Keratinocyte (primary cell): ENCODE measurements at regions not wholly inside any gene's neighbourhood (a gene's known extent, or its start where the extent isn't known, plus 50 kb on each side); places are given as distances from the start of the nearest gene placed in this dataset.

ENCODE experiments used
- DNase-seq: peaks from one replicate; pipeline ENCODE4 v3.0.0-alpha.2; 2011; ENCODE audit warnings: low read depth, missing footprints, low spot score
- FAIRE-seq: peaks from 2 replicates; lab custom pipeline; 2011; peaks lifted over from hg19 to GRCh38; lab: Jason Lieb, UNC
- H2AFZ ChIP-seq: 2 replicates; pipeline ENCODE4 v1.6.0; 2012; ENCODE audit warnings: low read length, control low read depth, inconsistent platforms; ENCODE audit not compliant: control insufficient read depth
- H3K27ac ChIP-seq: 2 replicates; pipeline ENCODE4 v1.5.1; 2011; ENCODE audit warnings: low read length; ENCODE audit not compliant: control insufficient read depth, insufficient read depth
- H3K27me3 ChIP-seq: 3 replicates; pipeline ENCODE4 v1.6.0; 2011; ENCODE audit warnings: low read length; ENCODE audit not compliant: control insufficient read depth, insufficient read depth; ENCODE audit errors: extremely low read depth
- H3K36me3 ChIP-seq, 2 experiments: 2 replicates in 1 of 2; 3 replicates in 1 of 2; pipeline ENCODE4 v1.5.1; 2011; ENCODE audit warnings: low read length in 2 of 2, mild to moderate bottlenecking in 1 of 2; ENCODE audit not compliant: control insufficient read depth in 2 of 2, insufficient read depth in 2 of 2; ENCODE audit errors: extremely low read depth in 1 of 2
- H3K4me1 ChIP-seq: 3 replicates; pipeline ENCODE4 v1.5.1; 2011; ENCODE audit warnings: low read length; ENCODE audit not compliant: control insufficient read depth, insufficient read depth; ENCODE audit errors: extremely low read depth
- H3K4me2 ChIP-seq: 3 replicates; pipeline ENCODE4 v1.6.0; 2011; ENCODE audit warnings: low read depth, low read length; ENCODE audit not compliant: control insufficient read depth, insufficient read depth; ENCODE audit errors: extremely low read depth
- H3K4me3 ChIP-seq, 3 experiments: fragments of 200-600 bp in 1 of 3; sonication (generic) in 1 of 3; 2 replicates in 2 of 3; 3 replicates in 1 of 3; pipeline ENCODE4 v1.5.1; 2011 to 2016; ENCODE audit warnings: low read length in 3 of 3, mild to moderate bottlenecking in 3 of 3, control low read depth in 2 of 3, inconsistent platforms in 1 of 3, low read depth in 1 of 3, mixed read lengths in 1 of 3, mixed run types in 1 of 3, moderate library complexity in 1 of 3; ENCODE audit not compliant: control insufficient read depth in 2 of 3, insufficient read depth in 2 of 3; ENCODE audit errors: extremely low read depth in 1 of 3
- H3K79me2 ChIP-seq: 2 replicates; pipeline ENCODE4 v1.6.0; 2012; ENCODE audit warnings: low read length; ENCODE audit not compliant: control insufficient read depth, insufficient read depth
- H3K9ac ChIP-seq: 3 replicates; pipeline ENCODE4 v1.6.0; 2011; ENCODE audit warnings: low read length; ENCODE audit not compliant: control insufficient read depth, insufficient read depth; ENCODE audit errors: extremely low read depth
- H3K9me1 ChIP-seq: 3 replicates; pipeline ENCODE4 v1.6.0; 2011; ENCODE audit warnings: low read length; ENCODE audit not compliant: control insufficient read depth, insufficient read depth; ENCODE audit errors: extremely low read depth
- H3K9me3 ChIP-seq: 2 replicates; pipeline ENCODE4 v1.5.1; 2012; ENCODE audit warnings: low read depth, low read length; ENCODE audit not compliant: control insufficient read depth
- H4K20me1 ChIP-seq: 3 replicates; pipeline ENCODE4 v1.6.0; 2011; ENCODE audit warnings: low read length; ENCODE audit not compliant: control insufficient read depth, insufficient read depth; ENCODE audit errors: extremely low read depth
- EZH2 ChIP-seq: IDR thresholded peaks from one replicate; pipeline ENCODE4 v1.6.1; 2012; ENCODE audit warnings: inconsistent platforms, mild to moderate bottlenecking, low read length, moderate library complexity
- dilution Hi-C: fragments of 300-500 bp; cut with MboI; formaldehyde crosslinking; loops from one replicate; pipeline ENCODE4 v1.7.0; 2020; ENCODE audit warnings: low sequenced_read_pairs; ENCODE audit not compliant: extremely low pct_ligation_motif_present
- TF ChIP-seq, protein P1 (sequence below), 3 experiments: IDR thresholded peaks in 1 of 3; conservative IDR thresholded peaks in 1 of 3; optimal IDR thresholded peaks in 1 of 3; 2 replicates in 2 of 3; 3 replicates in 1 of 3; pipeline versions ENCODE3 to v1.5.1; 2011; ENCODE audit warnings: low read length in 3 of 3, mild to moderate bottlenecking in 3 of 3, moderate library complexity in 2 of 3, control low read depth in 1 of 3, inconsistent platforms in 1 of 3; ENCODE audit not compliant: insufficient read depth in 2 of 3; ENCODE audit errors: extremely low read depth in 1 of 3

DNA sequence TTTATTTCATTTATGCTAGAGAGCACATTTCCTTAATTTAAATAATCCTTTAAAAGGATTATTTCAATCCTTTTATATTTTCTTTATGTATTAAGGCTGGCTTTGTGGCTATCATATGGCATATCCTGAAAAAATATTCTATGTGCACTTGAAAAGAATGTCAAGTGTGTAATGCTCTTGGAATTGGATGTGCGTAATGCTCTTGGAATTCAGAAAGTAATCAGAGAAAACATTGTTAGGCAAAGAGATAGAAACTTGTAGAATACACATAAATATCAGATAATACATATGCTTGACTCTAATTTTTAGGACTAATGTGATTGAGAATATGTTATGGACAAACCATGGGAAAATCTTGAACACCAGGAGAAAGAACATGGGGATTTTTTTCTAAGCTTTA lies 197.5 kb upstream of the COL3A1 start:
- no peak overlapping the region for H3K9ac ChIP-seq
- H3K4me3 ChIP-seq: no peak overlapping the region
- H3K9me3 ChIP-seq: no peaks in the 10 kb centered on the region
- no peaks in the 10 kb centered on the region for H3K36me3 ChIP-seq
- no peaks in the 10 kb centered on the region for H3K9me1 ChIP-seq
- no peaks in the 10 kb centered on the region for H4K20me1 ChIP-seq
- no peaks in the 10 kb centered on the region for H3K27me3 ChIP-seq
- no peak overlapping the region for H3K27ac ChIP-seq
- H3K79me2 ChIP-seq: no peaks in the 10 kb centered on the region
- dilution Hi-C loops: no loop called here
- no peak for TF ChIP-seq EZH2
- TF ChIP-seq, protein P1, sequence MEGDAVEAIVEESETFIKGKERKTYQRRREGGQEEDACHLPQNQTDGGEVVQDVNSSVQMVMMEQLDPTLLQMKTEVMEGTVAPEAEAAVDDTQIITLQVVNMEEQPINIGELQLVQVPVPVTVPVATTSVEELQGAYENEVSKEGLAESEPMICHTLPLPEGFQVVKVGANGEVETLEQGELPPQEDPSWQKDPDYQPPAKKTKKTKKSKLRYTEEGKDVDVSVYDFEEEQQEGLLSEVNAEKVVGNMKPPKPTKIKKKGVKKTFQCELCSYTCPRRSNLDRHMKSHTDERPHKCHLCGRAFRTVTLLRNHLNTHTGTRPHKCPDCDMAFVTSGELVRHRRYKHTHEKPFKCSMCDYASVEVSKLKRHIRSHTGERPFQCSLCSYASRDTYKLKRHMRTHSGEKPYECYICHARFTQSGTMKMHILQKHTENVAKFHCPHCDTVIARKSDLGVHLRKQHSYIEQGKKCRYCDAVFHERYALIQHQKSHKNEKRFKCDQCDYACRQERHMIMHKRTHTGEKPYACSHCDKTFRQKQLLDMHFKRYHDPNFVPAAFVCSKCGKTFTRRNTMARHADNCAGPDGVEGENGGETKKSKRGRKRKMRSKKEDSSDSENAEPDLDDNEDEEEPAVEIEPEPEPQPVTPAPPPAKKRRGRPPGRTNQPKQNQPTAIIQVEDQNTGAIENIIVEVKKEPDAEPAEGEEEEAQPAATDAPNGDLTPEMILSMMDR (optimal IDR thresholded peaks at IDR 0.05 in 1 of 3, IDR thresholded peaks at IDR 0.05 in 1 of 3, conservative IDR thresholded peaks at IDR 0.05 in 1 of 3; ENCODE audit: extremely low read depth in 1 of 3, insufficient read depth in 2 of 3, low read length in 3 of 3): no peak
- DNase-seq (no peak), FAIRE-seq (no peak)
- H2AFZ ChIP-seq: no peak overlapping the region
- no peak overlapping the region for H3K4me2 ChIP-seq
- H3K4me1 ChIP-seq: no peaks in the 10 kb centered on the region

GRCh38 chr2:188784269-188784762 lies 189.9 kb upstream of the COL3A1 start:
- H3K4me2 ChIP-seq: no peak overlapping the region
- H3K9ac ChIP-seq: no peak overlapping the region
- no peak for TF ChIP-seq EZH2
- TF ChIP-seq, protein P1 (optimal IDR thresholded peaks at IDR 0.05 in 1 of 3, IDR thresholded peaks at IDR 0.05 in 1 of 3, conservative IDR thresholded peaks at IDR 0.05 in 1 of 3; ENCODE audit: extremely low read depth in 1 of 3, insufficient read depth in 2 of 3, low read length in 3 of 3): no peak
- no peaks in the 10 kb centered on the region for H3K9me3 ChIP-seq
- no peak for DNase-seq
- no peaks in the 10 kb centered on the region for H3K79me2 ChIP-seq
- H3K27ac ChIP-seq: no peak overlapping the region
- no peak overlapping the region for H2AFZ ChIP-seq
- no peak for FAIRE-seq
- H3K36me3 ChIP-seq: no peaks in the 10 kb centered on the region
- H3K27me3 ChIP-seq: no peaks in the 10 kb centered on the region
- peaks cover 12% of the 10 kb centered on the region for H3K4me1 ChIP-seq
- no peaks in the 10 kb centered on the region for H3K9me1 ChIP-seq
- dilution Hi-C loops: no loop called here
- no peak overlapping the region for H3K4me3 ChIP-seq
- no peaks in the 10 kb centered on the region for H4K20me1 ChIP-seq
